BE2C (cell line): ENCODE measurements at regions not wholly inside any gene's neighbourhood (a gene's known extent, or its start where the extent isn't known, plus 50 kb on each side); places are given as distances from the start of the nearest gene placed in this dataset.

Experiments
- DNase-seq: peaks from one replicate; pipeline ENCODE4 v3.0.0-alpha.2; 2020
- H3K27me3 ChIP-seq: fragments of 250-450 bp; sonication (Bioruptor Pico); 2 replicates; pipeline ENCODE4 v1.5.1; 2020; ENCODE audit warnings: mild to moderate bottlenecking
- H3K36me3 ChIP-seq: fragments of 250-450 bp; sonication (Bioruptor Pico); 2 replicates; pipeline ENCODE4 v1.5.1; 2020; ENCODE audit warnings: mild to moderate bottlenecking
- H3K4me1 ChIP-seq: fragments of 250-450 bp; sonication (Bioruptor Pico); 2 replicates; pipeline ENCODE4 v1.5.1; 2020
- H3K4me3 ChIP-seq: 2 replicates; pipeline ENCODE4 v1.5.1; 2011; ENCODE audit warnings: low read depth, low read length
- H3K9me3 ChIP-seq: fragments of 250-450 bp; sonication (Bioruptor Pico); 2 replicates; pipeline ENCODE4 v1.5.1; 2020
- TF ChIP-seq, protein P1 (sequence below): IDR thresholded peaks from 2 replicates; pipeline ENCODE4 v1.5.1; 2012; ENCODE audit warnings: mild to moderate bottlenecking, low read depth, low read length

DNA sequence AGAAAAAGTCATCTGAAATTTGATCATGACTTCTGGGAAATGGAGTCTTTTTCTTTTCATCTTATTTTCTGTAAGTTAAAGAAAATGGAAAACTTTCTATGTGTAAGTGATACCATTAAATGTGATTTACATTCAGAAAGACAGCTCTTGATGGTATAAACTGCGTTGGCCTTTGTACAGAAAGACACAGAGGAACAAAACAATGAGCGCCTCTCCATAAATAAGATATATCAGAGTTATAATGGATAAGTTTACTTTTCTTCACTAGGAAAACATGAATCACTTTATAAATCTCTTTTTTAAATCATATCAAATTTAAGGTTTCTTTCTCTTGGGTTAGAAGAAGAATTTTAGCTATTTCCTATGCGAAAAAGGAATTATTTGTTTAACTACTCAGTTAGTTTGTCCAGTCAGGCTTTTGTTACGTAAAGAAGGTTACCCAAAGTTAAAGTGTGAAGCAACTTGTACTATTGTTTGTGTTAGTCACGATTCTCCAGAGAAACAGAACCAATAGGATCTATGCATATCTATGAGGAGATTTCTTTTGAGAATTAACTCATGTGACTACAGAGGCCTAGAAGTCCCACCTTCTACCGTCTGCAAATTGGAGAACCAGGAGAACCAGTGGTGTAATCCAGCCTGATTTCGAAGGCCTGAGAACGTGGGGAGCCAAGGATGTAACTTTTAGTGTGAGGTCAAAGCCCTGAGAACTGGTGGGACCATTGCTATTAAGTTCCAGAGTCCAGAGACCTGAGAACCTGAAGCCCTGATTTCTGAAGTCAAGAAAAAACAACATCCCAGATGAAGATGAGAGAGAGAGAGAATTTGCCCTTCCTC lies 295.4 kb upstream of the KCNJ16 start:
- H3K27me3 ChIP-seq, result no peaks in the 10 kb centered on the region
- DNase-seq, result no peak
- H3K4me1 ChIP-seq, result no peaks in the 10 kb centered on the region
- TF ChIP-seq, protein P1, sequence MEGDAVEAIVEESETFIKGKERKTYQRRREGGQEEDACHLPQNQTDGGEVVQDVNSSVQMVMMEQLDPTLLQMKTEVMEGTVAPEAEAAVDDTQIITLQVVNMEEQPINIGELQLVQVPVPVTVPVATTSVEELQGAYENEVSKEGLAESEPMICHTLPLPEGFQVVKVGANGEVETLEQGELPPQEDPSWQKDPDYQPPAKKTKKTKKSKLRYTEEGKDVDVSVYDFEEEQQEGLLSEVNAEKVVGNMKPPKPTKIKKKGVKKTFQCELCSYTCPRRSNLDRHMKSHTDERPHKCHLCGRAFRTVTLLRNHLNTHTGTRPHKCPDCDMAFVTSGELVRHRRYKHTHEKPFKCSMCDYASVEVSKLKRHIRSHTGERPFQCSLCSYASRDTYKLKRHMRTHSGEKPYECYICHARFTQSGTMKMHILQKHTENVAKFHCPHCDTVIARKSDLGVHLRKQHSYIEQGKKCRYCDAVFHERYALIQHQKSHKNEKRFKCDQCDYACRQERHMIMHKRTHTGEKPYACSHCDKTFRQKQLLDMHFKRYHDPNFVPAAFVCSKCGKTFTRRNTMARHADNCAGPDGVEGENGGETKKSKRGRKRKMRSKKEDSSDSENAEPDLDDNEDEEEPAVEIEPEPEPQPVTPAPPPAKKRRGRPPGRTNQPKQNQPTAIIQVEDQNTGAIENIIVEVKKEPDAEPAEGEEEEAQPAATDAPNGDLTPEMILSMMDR, result no peak
- H3K9me3 ChIP-seq, result no peaks in the 10 kb centered on the region
- H3K36me3 ChIP-seq, result no peaks in the 10 kb centered on the region
- no peak overlapping the region for H3K4me3 ChIP-seq

DNA sequence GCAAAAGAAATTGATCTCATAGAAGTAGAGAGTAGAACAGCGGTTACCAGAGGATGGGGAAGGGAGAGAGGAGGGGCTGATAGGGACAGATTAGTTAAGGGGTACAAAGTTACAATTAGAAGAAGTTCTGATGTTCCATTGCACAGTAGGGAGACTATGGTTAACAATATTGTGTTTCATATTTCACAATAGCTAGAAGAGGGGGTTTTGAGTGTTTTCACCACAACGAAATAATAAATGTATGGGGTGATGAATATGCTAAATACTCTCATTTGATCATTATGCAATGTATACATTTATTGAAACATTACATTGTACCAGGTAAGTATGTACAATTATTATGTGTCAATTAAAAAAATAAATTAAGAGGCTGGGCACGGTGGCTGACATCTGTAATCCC lies 291.2 kb upstream of the KCNJ16 start:
- DNase-seq, result no peak
- TF ChIP-seq, protein P1, result no peak
- no peaks in the 10 kb centered on the region for H3K9me3 ChIP-seq
- H3K4me1 ChIP-seq, result no peaks in the 10 kb centered on the region
- H3K4me3 ChIP-seq, result no peak overlapping the region
- H3K27me3 ChIP-seq, result no peaks in the 10 kb centered on the region
- no peaks in the 10 kb centered on the region for H3K36me3 ChIP-seq

DNA sequence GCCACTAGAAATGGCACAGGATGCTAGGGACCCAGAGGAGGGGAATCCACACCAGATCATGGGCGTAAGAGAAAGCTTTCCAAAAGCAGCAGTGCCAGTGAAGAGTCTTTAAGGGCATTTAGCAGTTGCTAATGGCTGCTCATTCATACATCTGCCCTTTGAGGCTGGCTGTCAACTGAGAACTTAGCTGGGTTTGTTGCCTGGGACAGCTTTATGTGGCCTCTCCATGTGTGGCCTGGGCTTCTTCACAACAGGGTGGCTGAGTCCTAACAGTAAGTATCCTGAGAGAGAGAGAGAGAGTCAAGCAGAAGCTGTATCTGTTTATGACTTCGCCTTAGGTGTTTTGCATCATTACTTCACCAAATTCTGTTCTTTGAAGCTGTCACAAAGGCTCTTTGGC lies 286.1 kb upstream of the KCNJ16 start:
- TF ChIP-seq, protein P1, result no peak
- no peaks in the 10 kb centered on the region for H3K9me3 ChIP-seq
- no peaks in the 10 kb centered on the region for H3K36me3 ChIP-seq
- no peaks in the 10 kb centered on the region for H3K27me3 ChIP-seq
- no peak for DNase-seq
- H3K4me3 ChIP-seq, result no peak overlapping the region
- H3K4me1 ChIP-seq, result no peaks in the 10 kb centered on the region

DNA sequence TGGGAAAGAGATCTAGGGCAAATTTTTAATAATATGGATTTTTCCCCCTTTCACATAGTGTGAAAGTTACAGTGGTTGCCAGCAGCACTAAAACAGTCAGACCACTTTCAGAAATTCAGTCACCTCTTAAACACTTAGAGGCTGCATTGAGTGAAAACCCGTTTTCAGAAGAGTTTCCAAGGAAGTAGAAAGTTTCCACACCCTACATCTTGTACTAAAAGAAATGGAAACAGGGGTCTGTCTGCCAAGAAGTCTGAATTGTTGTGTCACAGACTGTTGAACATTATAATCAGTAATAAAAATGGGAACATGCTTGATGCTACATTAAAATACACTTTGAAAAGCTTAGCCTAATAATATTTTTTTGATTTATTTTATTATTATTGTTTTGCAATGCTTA lies 278.9 kb upstream of the KCNJ16 start:
- TF ChIP-seq, protein P1, result no peak
- H3K4me1 ChIP-seq, result no peaks in the 10 kb centered on the region

DNA sequence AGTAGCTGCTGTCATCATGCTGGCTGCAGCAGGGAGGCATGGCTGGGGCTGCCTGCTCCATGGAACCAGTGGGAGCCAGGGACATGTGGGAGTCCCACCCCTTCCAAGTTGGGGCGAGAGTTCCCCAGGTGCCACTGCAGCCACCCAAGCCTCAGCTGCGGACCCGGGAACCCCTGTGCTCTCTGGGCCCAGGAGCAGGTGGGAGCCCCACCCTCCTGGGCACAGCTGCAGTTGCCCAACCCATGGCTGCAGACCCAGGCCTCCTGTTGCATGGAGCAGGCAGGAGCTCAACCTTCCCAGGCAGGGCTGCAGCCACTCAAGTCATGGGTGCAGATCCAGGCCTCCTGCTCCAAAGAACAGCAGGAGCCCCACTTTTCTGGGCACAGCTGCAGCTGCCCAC lies 274.2 kb upstream of the KCNJ16 start:
- Histone ChIP-seq H3K9me3 (no peaks in the 10 kb centered on the region; the same call in 1 of the 2 replicates), H3K36me3 (no peaks in the 10 kb centered on the region), H3K4me3 (no peak overlapping the region), H3K27me3 (no peaks in the 10 kb centered on the region), H3K4me1 (no peaks in the 10 kb centered on the region)
- TF ChIP-seq, protein P1, result no peak
- no peak for DNase-seq

More for the DNA sequence above, 278.9 kb upstream of the KCNJ16 start:
- no peaks in the 10 kb centered on the region for H3K36me3 ChIP-seq
- H3K9me3 ChIP-seq, result no peaks in the 10 kb centered on the region
- no peak overlapping the region for H3K4me3 ChIP-seq
- H3K27me3 ChIP-seq, result no peaks in the 10 kb centered on the region
- DNase-seq, result no peak

DNA sequence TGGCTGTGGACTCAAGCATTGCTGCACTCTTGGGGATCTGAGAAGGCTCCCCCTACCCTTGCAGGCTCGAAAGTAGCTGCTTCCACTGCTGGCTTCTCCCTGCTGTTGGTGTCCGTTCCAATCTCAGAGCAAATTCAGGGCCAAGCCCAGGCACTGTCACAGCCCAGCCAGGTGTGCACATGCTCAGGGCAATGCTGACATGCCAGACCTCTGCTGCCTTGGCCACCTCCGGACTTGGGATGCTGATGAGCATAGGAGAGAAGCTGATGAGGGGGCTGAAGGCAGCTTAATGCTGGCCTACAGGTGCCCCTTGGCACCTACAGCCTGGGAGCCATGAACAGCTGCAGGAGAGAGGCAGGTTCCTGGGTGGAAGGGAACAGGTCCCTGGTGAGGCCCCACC lies 273.7 kb upstream of the KCNJ16 start:
- Histone ChIP-seq H3K27me3 (no peaks in the 10 kb centered on the region), H3K4me3 (no peak overlapping the region), H3K36me3 (no peaks in the 10 kb centered on the region), H3K4me1 (no peaks in the 10 kb centered on the region), H3K9me3 (no peaks in the 10 kb centered on the region; the same call in 1 of the 2 replicates)
- TF ChIP-seq, protein P1, result no peak
- DNase-seq, result no peak
